AG04449 (cell line): ENCODE measurements at regions not wholly inside any gene's neighbourhood (a gene's known extent, or its start where the extent isn't known, plus 50 kb on each side); places are given as distances from the start of the nearest gene placed in this dataset.

Experiments
- CTCF ChIA-PET: fragments of 350-600 bp; formaldehyde crosslinking; extraction: SDS; loops from one replicate; lab custom pipeline; 2021; ENCODE audit warnings: antibody characterized with exemption; lab: Yijun Ruan, JAX
- POLR2A ChIA-PET: fragments of 400-600, 350-600 bp; formaldehyde crosslinking; extraction: SDS; loops from one replicate; lab custom pipeline; 2020; ENCODE audit warnings: antibody characterized with exemption, inconsistent platforms; lab: Yijun Ruan, JAX
- DNase-seq: peaks from one replicate; pipeline ENCODE4 v3.0.0-alpha.2; 2010; ENCODE audit warnings: low read depth, low spot score
- H3K4me3 ChIP-seq: 2 replicates; pipeline ENCODE4 v1.5.1; 2011; ENCODE audit warnings: low read depth, mild to moderate bottlenecking, control low read depth, low read length
- TF ChIP-seq, protein P1 (sequence below): IDR thresholded peaks from one replicate; pipeline ENCODE4 v1.5.1; 2011; ENCODE audit warnings: mild to moderate bottlenecking, moderate library complexity, low read length, control low read depth, inconsistent platforms; ENCODE audit not compliant: insufficient read depth; ENCODE audit errors: missing control alignments

DNA sequence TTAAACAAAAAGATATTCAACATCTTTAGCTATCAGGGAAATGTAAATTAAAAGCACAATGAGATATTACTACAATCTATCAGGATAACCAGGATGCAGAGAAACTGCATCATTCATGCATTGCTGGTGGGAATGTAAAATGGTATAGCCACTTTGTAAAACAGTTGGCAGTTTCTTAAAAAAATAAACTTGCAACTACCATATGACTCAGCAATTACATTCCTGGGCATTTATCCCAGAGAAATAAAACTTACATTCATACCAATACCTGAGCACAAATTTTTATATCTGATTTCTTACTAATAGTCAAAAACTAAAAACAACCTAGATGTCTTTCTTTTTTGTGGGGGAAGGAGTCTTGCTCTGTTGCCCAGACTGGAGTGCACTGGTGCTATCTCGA lies 190.3 kb upstream of the TAB2 start:
- TF ChIP-seq, protein P1, sequence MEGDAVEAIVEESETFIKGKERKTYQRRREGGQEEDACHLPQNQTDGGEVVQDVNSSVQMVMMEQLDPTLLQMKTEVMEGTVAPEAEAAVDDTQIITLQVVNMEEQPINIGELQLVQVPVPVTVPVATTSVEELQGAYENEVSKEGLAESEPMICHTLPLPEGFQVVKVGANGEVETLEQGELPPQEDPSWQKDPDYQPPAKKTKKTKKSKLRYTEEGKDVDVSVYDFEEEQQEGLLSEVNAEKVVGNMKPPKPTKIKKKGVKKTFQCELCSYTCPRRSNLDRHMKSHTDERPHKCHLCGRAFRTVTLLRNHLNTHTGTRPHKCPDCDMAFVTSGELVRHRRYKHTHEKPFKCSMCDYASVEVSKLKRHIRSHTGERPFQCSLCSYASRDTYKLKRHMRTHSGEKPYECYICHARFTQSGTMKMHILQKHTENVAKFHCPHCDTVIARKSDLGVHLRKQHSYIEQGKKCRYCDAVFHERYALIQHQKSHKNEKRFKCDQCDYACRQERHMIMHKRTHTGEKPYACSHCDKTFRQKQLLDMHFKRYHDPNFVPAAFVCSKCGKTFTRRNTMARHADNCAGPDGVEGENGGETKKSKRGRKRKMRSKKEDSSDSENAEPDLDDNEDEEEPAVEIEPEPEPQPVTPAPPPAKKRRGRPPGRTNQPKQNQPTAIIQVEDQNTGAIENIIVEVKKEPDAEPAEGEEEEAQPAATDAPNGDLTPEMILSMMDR = no peak
- no peak for DNase-seq
- ChIA-PET CTCF (interaction anchor here (1.7 kb wide), 1 partner anchor 305 kb away, joined by 5 read pairs; no protein-coding TSS in a partner anchor), POLR2A (no interaction called here)
- H3K4me3 ChIP-seq = no peak overlapping the region

DNA sequence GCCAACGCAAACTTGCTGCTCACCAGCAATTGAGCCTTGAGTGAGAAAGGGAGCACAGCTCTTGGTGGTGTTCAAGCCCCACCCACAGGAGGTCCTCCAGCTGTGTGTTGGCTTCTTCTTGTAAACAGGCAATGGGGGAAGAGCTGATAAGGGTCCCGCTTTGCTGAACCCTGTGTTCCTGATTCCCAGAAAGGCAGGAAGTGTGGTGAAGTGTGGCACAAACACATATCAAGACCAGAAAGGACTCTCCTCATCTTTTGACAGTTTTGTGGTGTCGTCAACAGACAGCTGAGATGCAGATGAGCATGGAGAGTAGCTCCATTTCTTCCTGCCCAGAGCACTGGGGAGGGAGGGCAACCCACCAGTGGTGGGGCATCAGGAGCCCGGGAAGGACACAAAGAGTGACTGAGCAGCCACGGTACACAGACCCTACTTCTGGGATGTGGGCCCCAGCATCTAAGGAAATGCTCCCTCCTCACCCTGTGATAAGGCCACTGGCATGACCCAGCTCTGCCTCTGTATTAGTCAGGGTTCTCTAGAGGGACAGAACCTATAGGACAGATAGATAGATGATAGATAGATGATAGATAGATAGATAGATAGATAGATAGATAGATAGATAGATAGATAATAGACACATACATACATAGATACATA lies 188.9 kb upstream of the TAB2 start:
- ChIA-PET POLR2A (no interaction called here), CTCF (no interaction called here)
- DNase-seq = no peak
- no peak overlapping the region for H3K4me3 ChIP-seq
- TF ChIP-seq, protein P1 = no peak

DNA sequence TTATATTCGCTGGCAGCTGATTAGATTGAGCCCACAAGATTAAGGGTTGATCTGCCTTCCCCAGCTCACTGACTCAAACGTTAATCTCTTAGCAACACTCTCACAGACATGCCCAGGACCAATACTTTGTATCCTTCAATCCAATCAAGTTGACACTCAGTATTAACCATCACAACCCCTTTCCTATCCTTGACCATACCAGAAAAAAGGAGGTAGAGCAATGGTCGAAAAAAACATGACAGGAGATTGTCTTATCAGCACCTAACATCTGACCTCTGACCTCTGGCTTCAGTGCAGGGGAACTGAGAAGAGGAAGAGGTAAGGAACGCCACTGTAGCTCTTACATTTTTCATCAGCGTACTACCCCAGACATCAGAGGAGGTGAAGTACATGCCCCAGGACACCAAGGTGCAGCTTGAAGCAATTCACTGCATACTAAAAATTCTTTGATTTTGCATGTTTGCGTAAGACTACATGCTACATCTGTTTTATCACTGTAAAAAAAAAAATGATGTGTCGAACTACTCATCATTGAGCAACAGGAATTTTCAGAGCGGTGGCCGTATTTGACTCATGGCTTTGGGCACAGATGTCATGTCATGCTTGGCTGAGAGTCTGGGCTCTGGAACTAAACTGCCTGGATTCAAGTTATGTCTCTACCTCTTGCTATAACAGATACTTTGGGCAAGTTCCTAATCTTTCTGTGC lies 188.0 kb upstream of the TAB2 start:
- TF ChIP-seq, protein P1 = no peak
- ChIA-PET POLR2A (no interaction called here), CTCF (no interaction called here)
- no peak overlapping the region for H3K4me3 ChIP-seq
- DNase-seq = no peak

DNA sequence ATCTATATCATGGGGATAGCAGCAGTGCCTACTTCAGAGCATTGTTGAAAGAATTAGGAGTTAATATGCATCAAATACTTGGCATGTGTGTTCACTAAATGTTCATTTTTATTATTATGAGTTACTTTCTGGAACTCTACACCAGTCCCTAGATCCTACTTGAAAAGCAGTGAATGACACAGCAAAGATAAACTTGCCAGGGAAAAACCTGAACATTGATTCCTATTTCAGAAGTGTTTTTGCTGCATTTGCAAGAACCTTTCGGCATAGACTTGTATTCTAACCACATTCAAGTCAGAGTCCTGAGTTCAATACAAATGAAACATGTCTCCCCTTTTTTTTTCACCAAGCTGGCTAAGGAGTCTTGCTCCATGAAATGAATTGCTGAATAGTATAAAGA lies 187.4 kb upstream of the TAB2 start:
- H3K4me3 ChIP-seq = no peak overlapping the region
- TF ChIP-seq, protein P1 = no peak
- no peak for DNase-seq
- CTCF ChIA-PET = no interaction called here
- POLR2A ChIA-PET = no interaction called here

DNA sequence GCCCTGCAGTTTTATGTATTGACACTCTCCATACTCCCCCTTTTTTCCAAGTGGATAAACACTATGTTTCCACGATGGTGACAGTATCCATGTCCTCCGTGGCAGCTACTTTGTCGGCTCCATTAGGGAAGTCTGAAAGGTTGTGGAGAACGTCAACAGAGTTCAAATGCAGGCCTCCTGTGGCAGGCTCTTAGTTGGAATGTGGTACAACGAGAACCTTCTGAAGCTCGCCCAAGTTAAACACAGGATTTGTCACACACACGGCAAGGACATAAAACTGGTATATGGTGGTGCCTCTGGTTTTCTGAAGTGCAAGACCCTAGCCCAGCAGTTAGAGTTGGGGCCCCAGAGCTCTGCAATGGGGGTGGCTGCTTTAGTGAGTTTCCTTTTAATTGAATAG lies 187.0 kb upstream of the TAB2 start:
- H3K4me3 ChIP-seq = no peak overlapping the region
- POLR2A ChIA-PET = no interaction called here
- CTCF ChIA-PET = interaction anchor here (0.7 kb wide), 1 partner anchor 148 kb away, joined by 3 read pairs; no protein-coding TSS in a partner anchor
- TF ChIP-seq, protein P1 = no peak
- DNase-seq = no peak

DNA sequence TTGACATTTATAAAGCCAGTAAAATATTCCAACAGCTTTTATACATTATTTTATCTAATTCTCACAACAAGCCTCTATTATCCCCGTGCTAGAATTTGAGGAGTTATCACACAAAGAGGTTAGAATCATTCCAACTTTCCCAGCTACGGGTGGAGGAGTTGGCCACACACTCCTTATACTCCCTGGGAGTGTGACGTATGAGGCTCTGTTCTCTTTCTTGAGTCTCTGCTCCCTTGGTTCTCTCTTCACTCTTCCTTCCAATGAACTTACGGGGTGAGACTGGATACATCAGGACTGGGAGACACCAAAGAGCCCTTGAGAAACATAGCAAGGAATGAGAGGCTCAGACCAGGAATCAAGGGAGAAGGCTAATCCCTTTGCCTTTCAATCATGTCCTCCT lies 185.6 kb upstream of the TAB2 start:
- H3K4me3 ChIP-seq = no peak overlapping the region
- no peak for DNase-seq
- TF ChIP-seq, protein P1 = no peak
- ChIA-PET POLR2A (no interaction called here), CTCF (interaction anchor here (1.1 kb wide), 1 partner anchor 84 kb away, joined by 3 read pairs; no protein-coding TSS in a partner anchor)
